ENCODE measurements at regions not wholly inside any gene's neighbourhood (a gene's known extent, or its start where the extent isn't known, plus 50 kb on each side); places are given as distances from the start of the nearest gene placed in this dataset.

GRCh38 chrY:14139521-14139920 lies 83.5 kb downstream of the VCY1B start:
- ATAC-seq (ENCODE audit: low read depth) = no peak
- no peak for TF ChIP-seq CTCF (IDR thresholded peaks at IDR 0.05; ENCODE audit: poor library complexity, severe bottlenecking)
- no peaks in the 10 kb centered on the region for H3K4me1 ChIP-seq (ENCODE audit: insufficient read depth, poor library complexity, severe bottlenecking)
- H3K27ac ChIP-seq (ENCODE audit: poor library complexity, severe bottlenecking) = no peak overlapping the region
- H3K27me3 ChIP-seq (ENCODE audit: insufficient read depth, poor library complexity, severe bottlenecking) = no peaks in the 10 kb centered on the region
- H3K9me3 ChIP-seq (ENCODE audit: severe bottlenecking) = no peaks in the 10 kb centered on the region
- DNase-seq (ENCODE audit: low spot score) = no peak
- H3K4me3 ChIP-seq (ENCODE audit: severe bottlenecking) = no peak overlapping the region
- no peaks in the 10 kb centered on the region for H3K36me3 ChIP-seq (ENCODE audit: low read depth)

GRCh38 chrY:14145614-14146013 lies 89.6 kb downstream of the VCY1B start:
- no peak for DNase-seq (ENCODE audit: low spot score)
- no peak for ATAC-seq (ENCODE audit: low read depth)
- Histone ChIP-seq H3K27me3 (ENCODE audit: insufficient read depth, poor library complexity, severe bottlenecking) (no peaks in the 10 kb centered on the region), H3K27ac (ENCODE audit: poor library complexity, severe bottlenecking) (no peak overlapping the region), H3K9me3 (ENCODE audit: severe bottlenecking) (no peaks in the 10 kb centered on the region), H3K4me3 (ENCODE audit: severe bottlenecking) (no peak overlapping the region), H3K36me3 (ENCODE audit: low read depth) (no peaks in the 10 kb centered on the region), H3K4me1 (ENCODE audit: insufficient read depth, poor library complexity, severe bottlenecking) (no peaks in the 10 kb centered on the region)
- no peak for TF ChIP-seq CTCF (IDR thresholded peaks at IDR 0.05; ENCODE audit: poor library complexity, severe bottlenecking)

GRCh38 chrY:14182776-14183175 lies 126.7 kb downstream of the VCY1B start:
- Histone ChIP-seq H3K27me3 (ENCODE audit: insufficient read depth, poor library complexity, severe bottlenecking) (no peaks in the 10 kb centered on the region), H3K27ac (ENCODE audit: poor library complexity, severe bottlenecking) (no peak overlapping the region), H3K36me3 (ENCODE audit: low read depth) (no peaks in the 10 kb centered on the region), H3K9me3 (ENCODE audit: severe bottlenecking) (no peaks in the 10 kb centered on the region), H3K4me3 (ENCODE audit: severe bottlenecking) (no peak overlapping the region), H3K4me1 (ENCODE audit: insufficient read depth, poor library complexity, severe bottlenecking) (no peaks in the 10 kb centered on the region)
- TF ChIP-seq CTCF (IDR thresholded peaks at IDR 0.05; ENCODE audit: poor library complexity, severe bottlenecking) = no peak
- peak; percentile 66 for ATAC-seq (ENCODE audit: low read depth)
- no peak for DNase-seq (ENCODE audit: low spot score)

GRCh38 chrY:14222014-14222413 lies 166.0 kb downstream of the VCY1B start:
- H3K27me3 ChIP-seq (ENCODE audit: insufficient read depth, poor library complexity, severe bottlenecking) = no peaks in the 10 kb centered on the region
- DNase-seq (ENCODE audit: low spot score) (no peak), ATAC-seq (ENCODE audit: low read depth) (no peak)
- no peaks in the 10 kb centered on the region for H3K9me3 ChIP-seq (ENCODE audit: severe bottlenecking)
- H3K27ac ChIP-seq (ENCODE audit: poor library complexity, severe bottlenecking) = no peak overlapping the region
- no peak for TF ChIP-seq CTCF (IDR thresholded peaks at IDR 0.05; ENCODE audit: poor library complexity, severe bottlenecking)
- no peak overlapping the region for H3K4me3 ChIP-seq (ENCODE audit: severe bottlenecking)
- H3K36me3 ChIP-seq (ENCODE audit: low read depth) = no peaks in the 10 kb centered on the region
- no peaks in the 10 kb centered on the region for H3K4me1 ChIP-seq (ENCODE audit: insufficient read depth, poor library complexity, severe bottlenecking)

- H3K9me3 ChIP-seq (ENCODE audit: severe bottlenecking) = no peaks in the 10 kb centered on the region
- no peak for TF ChIP-seq CTCF (IDR thresholded peaks at IDR 0.05; ENCODE audit: poor library complexity, severe bottlenecking)
Observed at GRCh38 chrY:14231703-14232102, 175.7 kb downstream of the VCY1B start.

More at GRCh38 chrY:14231703-14232102, 175.7 kb downstream of the VCY1B start:
- H3K4me3 ChIP-seq (ENCODE audit: severe bottlenecking) = no peak overlapping the region
- ATAC-seq (ENCODE audit: low read depth) = no peak
- no peaks in the 10 kb centered on the region for H3K36me3 ChIP-seq (ENCODE audit: low read depth)
- no peak overlapping the region for H3K27ac ChIP-seq (ENCODE audit: poor library complexity, severe bottlenecking)
- DNase-seq (ENCODE audit: low spot score) = no peak
- H3K4me1 ChIP-seq (ENCODE audit: insufficient read depth, poor library complexity, severe bottlenecking) = no peaks in the 10 kb centered on the region
- H3K27me3 ChIP-seq (ENCODE audit: insufficient read depth, poor library complexity, severe bottlenecking) = no peaks in the 10 kb centered on the region
